GM18858 (cell line): ENCODE measurements at regions not wholly inside any gene's neighbourhood (a gene's known extent, or its start where the extent isn't known, plus 50 kb on each side); places are given as distances from the start of the nearest gene placed in this dataset.
A peak's percentile ranks its signal among the peaks of the same experiment; 100 is the strongest.

Experiments
- ATAC-seq: cut with Tn5 transposase; IDR thresholded peaks from one replicate; pipeline ENCODE4 v1.9.1; 2021; ENCODE audit not compliant: unreplicated experiment

- ATAC-seq: no peak
These were observed 257.0 kb downstream of the ADGRG6 start for GRCh38 chr6:142558786-142559185.

- no peak for ATAC-seq
These were observed 259.9 kb downstream of the ADGRG6 start for GRCh38 chr6:142561511-142562265.

- no peak for ATAC-seq
These were observed 261.1 kb downstream of the ADGRG6 start for GRCh38 chr6:142562865-142563264.

GRCh38 chr6:142566628-142567396, 265.0 kb downstream of the ADGRG6 start:
- ATAC-seq: peak; percentile 50

- no peak for ATAC-seq
These were observed 265.7 kb downstream of the ADGRG6 start for GRCh38 chr6:142567461-142567860.

- no peak for ATAC-seq
These were observed 267.2 kb downstream of the ADGRG6 start for GRCh38 chr6:142568857-142569597.

- no peak for ATAC-seq
These were observed 267.9 kb downstream of the ADGRG6 start for GRCh38 chr6:142569676-142570075.

GRCh38 chr6:142570221-142570671, 268.4 kb downstream of the ADGRG6 start:
- no peak for ATAC-seq

GRCh38 chr6:142592876-142593275, 291.1 kb downstream of the ADGRG6 start:
- ATAC-seq: no peak

- ATAC-seq: no peak
These were observed 296.0 kb downstream of the ADGRG6 start for GRCh38 chr6:142597836-142598235.

GRCh38 chr6:142601427-142601826, 299.6 kb downstream of the ADGRG6 start:
- ATAC-seq: no peak

GRCh38 chr6:142602972-142603371, 301.2 kb downstream of the ADGRG6 start:
- ATAC-seq: no peak

GRCh38 chr6:142605922-142606485, 304.2 kb downstream of the ADGRG6 start:
- ATAC-seq: no peak

GRCh38 chr6:142612956-142613355, 311.1 kb downstream of the ADGRG6 start:
- no peak for ATAC-seq

GRCh38 chr6:142613981-142614380, 312.2 kb downstream of the ADGRG6 start:
- ATAC-seq: no peak

GRCh38 chr6:142617158-142617557, 315.4 kb downstream of the ADGRG6 start:
- ATAC-seq: no peak

GRCh38 chr6:142621822-142622221, 320.0 kb downstream of the ADGRG6 start:
- ATAC-seq: no peak

GRCh38 chr6:142624978-142625715, 319.8 kb downstream of the HIVEP2 start:
- ATAC-seq: no peak

GRCh38 chr6:142627474-142627873, 317.5 kb downstream of the HIVEP2 start:
- no peak for ATAC-seq
